HG02571 (cell line): ENCODE measurements at regions not wholly inside any gene's neighbourhood (a gene's known extent, or its start where the extent isn't known, plus 50 kb on each side); places are given as distances from the start of the nearest gene placed in this dataset.

Source experiments
- ATAC-seq: cut with Tn5 transposase; IDR thresholded peaks from one replicate; pipeline ENCODE4 v1.9.1; 2021; ENCODE audit warnings: mild to moderate bottlenecking, moderate library complexity; ENCODE audit not compliant: unreplicated experiment

DNA sequence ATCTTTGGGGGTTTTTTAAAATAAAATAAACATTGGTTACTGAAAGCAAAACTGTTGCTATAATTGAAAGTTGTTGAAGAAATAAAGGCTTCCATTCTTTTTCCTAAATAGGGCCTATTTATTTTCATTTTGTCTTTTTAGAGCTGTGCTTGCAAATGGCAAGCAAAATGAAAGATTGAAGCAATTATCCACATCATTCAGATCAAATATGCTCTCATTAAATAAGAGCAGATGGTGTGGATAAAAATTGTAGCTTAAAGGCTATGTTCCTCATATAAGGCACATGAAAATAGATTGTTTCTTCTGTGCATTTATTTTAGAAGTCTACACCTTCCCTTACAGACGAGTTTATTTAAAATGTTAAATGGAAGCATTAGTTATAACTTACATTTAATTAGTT lies 1317.7 kb downstream of the MRPL39 start:
- ATAC-seq: no peak

DNA sequence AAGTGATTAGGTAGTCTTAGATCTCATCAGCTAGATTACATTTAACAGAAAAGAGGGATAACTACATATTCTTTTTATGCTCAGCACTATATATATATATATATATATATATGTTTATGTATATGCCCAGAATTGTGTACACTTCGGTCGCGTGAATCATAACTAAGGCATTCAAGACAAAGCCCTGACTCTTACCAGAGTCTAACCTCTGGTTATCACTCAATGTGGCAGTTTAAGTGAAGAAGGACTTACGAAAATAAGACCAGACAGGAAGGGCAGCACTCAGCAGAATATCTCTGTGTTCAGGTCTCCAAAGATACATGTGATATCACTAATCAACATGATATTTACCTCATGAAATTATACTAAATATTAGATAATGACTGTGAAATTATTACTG lies 1326.7 kb downstream of the MRPL39 start:
- ATAC-seq: no peak

DNA sequence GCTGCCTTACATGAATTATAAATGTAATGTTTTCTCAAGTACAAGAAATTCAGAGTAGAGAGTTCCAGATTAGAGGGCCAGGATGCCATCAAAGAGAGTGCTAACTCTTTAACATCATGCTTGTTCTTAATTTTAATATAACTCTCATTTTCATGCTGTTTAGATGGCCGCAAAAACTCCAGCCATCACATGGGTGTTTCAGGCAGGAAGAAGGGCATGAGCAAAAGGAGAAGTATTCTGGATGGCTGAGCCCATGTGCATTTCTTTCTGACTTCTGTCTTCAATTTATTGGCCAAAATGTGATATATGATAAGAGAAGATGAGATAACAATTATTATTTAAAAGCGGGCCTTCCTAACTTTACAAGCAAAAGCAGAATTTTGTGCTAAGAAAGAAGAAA lies 1328.6 kb downstream of the MRPL39 start:
- no peak for ATAC-seq

DNA sequence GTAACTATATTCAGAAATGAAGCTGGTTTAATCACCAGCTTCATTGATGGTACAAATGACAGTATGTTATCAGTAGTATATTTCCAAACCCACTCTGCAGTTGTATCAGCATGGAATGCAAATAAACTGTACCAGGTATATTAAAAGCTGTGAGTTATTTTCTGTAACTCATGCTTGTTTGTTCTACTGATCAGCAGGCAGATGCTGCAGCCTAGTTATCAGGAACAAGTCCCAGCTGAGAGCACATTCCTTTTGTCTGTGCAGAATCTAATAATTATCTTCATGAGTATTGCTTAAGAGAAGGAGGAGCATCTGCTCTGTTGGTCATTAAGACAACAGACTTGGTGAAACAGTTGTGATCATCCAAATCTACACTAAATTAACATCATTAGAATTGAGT lies 1331.1 kb downstream of the MRPL39 start:
- no peak for ATAC-seq

DNA sequence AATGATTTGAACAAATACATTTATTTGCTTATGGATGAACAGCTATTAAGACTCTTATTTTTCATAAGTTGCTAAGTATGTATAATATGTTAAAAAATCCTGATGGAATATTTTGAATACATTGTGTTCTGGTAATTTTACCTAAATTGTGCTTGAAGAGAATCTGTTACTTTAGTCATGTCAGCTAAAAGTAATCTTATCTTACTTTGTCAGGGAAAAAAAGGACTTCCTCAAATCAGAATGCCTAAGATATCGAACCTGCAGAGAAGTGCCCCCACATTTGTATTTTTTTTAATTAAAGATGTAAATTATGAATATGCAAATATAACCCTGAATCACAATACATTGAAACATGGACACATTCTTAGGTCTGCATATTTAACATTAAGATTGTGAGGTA lies 1331.7 kb downstream of the MRPL39 start:
- no peak for ATAC-seq

DNA sequence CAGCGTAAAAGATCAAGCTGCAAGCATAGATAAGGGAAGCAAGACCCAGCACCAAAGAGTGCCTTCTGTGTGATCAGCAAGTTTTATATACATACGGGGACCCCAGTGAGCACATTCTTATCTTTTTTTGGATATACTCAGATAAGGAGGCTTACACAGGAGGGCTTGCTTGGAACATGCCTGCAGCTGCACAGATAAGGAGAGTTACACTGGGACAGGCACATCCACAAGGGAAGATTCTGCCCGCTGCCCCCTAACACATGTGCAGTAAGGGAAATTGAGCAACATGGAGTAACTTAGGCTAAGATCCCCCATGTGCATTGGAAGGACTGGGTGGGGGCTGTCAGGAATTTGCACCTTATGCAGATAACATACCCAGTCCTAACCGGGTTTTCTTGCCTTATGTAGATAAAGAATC lies 1334.8 kb downstream of the MRPL39 start:
- ATAC-seq: no peak

DNA sequence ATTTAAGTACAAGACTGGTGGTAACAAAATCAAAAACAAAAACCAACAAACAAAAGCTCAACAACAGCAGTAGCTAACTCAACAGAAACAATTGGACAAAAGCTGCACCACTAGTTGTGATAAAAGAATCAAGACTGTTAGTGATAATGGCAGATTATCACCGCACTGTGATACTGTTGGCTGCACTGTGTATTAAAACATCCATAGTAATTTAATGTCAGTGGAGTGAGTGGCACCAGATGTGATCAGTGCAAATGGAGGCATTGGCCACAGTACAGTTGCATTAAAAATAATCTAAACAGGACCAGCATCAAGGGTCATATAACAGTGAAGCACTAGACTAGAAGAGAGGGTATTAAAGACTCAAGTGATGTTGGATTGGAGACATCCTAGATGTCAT lies 1341.3 kb downstream of the MRPL39 start:
- no peak for ATAC-seq

DNA sequence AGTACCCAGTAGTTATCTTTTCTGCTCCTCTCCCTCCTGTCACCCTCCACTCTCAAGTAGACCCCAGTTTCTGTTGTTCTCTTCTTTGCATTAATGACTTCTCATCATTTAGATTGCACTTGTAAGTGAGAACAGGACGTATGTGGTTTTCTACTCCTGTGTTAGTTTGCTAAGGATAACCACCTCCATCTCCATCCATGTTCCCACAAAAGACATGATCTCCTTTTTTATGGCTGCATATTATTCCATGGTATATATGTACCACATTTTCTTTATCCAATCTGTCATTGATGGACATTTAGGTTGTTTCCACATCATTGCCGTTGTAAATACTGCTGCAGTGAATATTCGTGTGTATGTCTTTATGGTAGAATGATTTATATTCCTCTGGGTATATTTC lies 1346.5 kb downstream of the MRPL39 start:
- no peak for ATAC-seq

DNA sequence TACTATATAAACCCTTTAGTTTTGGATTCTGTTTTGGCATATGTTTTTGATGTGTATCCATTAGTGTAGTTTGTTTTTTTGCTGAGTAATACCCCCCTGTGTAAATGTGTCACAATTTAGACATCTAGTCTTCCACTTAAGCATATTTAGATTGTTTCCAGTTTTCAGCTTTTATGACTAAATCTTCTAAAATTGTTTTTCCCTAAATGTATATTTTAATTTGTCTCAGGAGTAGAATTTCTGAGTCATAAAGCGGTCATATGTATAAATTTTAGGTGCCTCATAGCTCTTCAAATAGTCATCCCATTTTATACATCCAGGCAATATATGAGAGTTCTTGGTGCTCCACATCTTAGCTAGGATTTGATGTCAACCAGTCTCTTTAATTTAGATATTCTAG lies 1348.0 kb downstream of the MRPL39 start:
- ATAC-seq: no peak

DNA sequence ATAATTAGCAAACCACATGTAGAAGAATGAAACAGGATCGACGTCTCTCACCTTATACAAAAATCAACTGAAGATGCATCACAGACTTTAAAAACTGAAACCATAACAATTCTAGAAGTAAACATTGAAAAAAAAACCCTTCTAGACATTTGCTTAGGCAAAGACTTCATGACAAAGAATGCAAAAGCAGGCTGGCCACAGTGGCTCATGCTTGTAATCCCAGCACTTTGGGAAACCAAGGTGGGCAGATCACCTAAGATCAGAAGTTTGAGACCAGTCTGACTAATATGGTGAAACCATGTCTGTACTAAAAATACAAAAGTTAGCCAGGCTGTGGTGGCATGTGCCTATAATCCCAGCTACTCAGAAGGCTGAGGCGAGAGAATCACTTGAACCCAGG lies 1351.7 kb downstream of the MRPL39 start:
- ATAC-seq: no peak

DNA sequence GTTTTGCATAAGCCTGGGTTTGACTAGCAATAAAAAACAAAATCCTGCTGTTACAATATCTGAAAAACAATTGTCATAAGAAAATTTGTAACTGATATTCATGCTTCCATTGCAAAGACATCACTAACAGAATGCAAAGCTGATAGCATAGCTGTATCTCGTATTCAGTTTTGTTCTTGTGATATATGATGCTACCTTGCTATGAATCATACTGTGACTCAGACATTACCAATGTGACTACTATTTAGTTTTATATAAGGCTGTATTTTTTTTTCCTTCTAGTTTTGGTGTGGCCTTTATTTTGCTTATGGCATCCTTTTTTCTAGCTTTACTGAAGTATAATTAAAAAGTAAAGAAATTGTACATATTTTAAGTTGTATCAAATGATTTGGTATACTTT lies 1381.8 kb downstream of the MRPL39 start:
- ATAC-seq: no peak

DNA sequence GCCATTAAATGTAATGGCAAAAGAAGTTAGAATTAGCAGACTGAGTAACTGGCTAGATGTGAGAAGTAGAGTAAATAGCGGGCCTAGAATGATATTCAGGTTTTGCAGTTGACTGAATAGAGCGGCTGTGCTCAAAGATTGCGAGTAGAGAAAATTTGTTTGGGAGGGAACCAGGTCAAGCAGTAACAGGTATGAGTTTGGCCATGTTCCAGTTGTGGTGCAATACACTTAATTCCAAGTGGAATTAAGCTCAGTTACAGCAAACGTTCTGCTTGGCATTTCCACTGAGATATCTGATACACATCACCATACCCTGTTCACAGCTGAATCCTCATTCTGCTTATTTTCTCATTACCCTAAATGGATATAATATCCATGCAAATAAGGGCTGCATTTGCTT lies 1382.9 kb downstream of the MRPL39 start:
- no peak for ATAC-seq

DNA sequence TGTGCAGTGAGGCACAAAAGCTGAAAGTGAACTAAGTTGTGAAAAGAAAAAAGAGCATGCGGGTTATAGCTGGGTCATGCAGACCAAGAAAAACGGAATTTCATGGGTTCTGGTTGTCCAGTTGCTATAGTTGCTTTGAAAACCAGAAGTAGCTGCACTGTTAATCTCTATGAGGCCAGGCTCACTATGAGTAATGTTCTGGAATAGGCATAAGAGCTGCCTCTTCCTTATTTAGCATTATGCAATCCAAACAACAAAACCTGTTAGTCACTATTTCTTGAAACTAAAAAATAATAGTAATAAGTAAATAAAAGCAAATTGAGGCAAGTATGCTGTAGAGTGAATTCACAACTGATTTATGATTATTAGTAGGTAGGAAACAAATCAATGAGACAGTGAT lies 1383.7 kb downstream of the MRPL39 start:
- ATAC-seq: no peak

DNA sequence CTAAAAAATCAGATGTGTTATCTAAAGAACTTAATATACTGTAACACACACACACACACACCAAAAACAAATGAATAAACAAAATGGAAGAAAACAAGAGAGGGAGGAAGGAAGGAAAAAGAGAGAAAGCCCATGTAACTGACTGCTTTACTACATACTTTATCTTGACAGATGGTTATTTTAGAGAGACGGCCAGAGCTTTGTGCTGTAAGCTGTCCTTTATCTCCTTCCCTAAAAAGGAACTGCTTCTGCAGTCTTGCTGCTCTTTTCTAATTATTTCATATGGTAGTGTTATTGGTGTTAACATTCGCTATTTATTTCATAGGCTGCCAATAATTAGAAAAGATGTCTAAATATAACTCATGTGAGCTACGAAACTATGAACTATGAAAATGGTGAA lies 1384.6 kb downstream of the MRPL39 start:
- ATAC-seq: no peak

DNA sequence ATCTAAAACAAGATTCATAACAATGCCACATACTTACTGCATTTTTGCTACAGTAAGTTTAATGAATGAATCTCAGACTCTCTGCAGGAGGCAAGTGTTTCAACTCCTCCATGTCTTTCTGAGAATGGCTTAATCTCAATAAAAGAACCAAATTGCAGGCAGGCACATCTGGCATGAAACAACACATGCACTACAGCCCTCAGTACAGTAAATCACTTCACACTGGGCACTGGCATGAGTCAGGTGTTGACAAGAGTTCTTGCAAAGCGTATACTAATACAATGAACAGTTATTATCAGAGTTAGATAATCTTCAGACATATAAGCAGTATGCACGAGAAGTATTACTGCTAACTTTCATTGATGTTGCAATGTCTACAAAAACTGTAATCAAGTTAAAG lies 1386.8 kb downstream of the MRPL39 start:
- ATAC-seq: no peak

DNA sequence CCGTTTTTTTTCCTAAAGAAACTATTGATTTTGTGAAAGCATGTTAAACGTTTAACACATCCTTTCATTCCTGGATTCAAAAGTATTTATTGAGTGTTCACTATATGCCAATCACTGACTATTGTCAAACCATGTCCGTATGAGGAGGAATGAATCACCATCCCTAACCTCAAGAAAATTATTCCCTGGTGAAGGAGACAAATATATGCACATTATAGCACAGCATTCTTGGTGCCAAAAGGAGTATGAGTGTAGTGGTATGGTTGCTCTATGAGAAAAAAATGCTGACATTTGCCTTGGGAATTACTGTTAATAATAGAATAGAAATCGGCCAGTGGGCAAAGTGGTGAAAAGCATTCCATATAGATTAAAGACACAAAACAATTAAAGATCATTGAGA lies 1390.1 kb downstream of the MRPL39 start:
- no peak for ATAC-seq

DNA sequence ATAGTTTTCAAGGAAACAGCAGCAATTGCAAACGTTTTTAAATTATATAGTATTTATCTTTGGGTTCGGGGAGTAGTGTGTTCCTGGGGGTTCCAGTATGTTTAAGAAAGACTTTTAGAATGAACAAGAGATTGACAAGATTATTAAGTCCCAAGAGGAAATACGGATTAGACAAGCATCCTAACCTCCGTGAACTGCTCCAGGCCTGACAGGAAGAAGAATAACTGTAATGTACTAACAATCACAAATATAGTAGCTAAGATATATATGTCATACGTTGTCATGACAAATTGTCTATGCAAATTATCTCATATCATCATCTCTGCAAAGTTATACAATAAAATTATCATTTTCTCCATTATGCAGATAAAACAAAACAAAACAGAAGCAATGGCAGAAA lies 1397.2 kb downstream of the MRPL39 start:
- ATAC-seq: no peak

DNA sequence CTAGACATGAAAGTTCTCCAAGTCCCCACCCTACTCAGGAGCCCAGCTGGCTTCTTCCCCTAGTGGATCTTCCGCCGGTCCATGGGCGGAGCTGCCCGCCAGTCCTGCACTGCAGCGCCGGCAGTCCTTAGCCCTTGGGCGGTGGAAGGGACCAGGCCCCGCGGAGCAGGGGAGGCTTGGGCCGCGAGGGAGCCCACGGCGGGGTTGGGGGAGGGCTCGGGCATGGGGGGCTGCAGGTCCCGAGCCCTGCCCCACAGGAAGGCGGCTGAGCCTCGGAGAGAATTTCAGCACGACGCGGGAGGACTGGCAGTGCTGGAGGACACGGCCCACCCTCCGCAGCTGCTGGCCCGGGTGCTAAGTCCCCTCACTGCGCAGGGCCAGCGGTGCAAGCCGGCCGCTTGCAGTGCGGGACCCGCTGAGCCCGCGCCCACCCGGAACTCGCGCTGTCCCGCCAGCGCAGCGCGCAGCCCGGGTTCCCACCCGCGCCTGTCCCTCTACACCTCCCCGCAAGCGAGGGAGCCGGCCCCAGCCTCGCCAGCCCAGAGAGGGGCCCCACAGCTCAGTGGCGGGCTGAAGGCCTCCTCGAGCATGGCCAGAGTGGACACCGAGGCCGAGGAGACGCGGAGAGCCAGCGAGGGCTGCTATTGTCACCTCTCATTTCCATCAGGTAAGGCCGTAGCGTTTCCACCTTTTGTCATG lies 1398.6 kb downstream of the MRPL39 start:
- ATAC-seq: no peak

DNA sequence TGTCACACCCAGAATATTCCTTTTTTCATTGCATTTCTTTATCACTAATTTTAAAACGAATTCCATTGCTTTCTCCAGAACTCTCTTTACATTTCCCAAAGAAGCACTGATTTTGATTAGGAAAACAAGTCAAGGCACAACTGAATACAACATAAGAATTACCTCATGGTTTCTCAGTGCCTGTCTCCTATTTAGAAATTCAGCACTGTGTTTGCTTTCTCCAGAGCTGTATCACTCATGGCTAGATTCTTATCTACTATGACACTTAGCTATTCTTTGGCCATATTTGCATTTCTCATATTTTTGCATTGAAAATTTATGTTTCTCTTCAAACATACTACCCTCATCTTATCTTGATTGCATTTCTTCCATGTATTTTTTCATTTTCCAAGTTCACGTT lies 1402.0 kb downstream of the MRPL39 start:
- ATAC-seq: no peak

DNA sequence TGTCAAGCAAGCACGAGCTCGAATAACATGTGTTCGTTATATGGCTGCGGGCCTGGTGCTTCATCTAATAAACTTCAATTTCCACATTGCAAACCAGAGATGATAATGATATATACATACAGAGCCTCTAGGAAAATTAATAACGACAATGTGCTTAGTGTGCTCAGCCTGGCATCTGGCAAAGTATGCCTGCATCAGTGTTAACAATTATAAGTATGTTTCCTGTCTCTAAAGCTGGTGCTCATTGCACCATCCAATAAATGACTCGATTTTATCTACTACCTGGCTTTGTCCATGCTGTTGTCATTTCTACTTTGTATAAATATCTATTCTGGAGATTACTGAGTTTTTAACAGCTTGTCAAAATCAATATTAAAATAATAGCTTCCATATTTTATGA lies 1402.6 kb downstream of the MRPL39 start:
- ATAC-seq: no peak

DNA sequence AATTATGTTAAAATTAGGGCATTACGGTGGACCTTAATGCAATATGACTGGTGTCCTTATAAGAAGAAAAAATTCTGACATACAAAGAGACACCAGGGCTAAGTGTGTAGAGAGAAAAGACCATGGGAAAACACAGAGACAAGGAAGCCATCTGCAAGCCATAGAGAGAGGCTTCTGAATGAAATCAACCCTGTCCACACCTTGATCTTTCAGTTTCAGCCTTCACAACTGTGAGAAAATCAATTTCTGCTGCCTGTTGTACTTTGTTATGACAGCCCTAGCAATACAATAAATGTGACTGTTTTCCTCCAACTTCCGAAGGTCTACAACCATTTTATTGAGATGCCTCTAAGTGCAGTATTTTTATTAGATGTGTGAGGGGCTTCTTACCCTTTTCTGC lies 1407.2 kb downstream of the MRPL39 start:
- ATAC-seq: no peak

DNA sequence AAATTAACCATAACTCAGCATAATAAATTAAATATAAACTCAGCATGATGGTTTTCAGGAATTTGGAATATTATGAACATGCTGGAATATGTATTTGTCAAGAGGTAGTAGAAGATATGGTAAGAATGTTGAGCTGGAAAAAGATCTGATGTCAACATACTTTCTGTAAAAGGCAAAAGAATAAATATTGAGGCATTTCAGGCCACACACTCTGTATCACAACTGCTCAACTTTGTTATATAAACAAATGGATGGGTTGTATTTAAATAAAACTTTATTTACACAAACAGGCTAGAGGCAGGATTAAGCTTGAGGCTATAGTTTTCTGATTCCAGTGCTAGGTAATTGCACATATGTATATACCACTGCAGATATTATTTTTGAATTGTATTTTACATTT lies 1409.4 kb downstream of the MRPL39 start:
- ATAC-seq: no peak

DNA sequence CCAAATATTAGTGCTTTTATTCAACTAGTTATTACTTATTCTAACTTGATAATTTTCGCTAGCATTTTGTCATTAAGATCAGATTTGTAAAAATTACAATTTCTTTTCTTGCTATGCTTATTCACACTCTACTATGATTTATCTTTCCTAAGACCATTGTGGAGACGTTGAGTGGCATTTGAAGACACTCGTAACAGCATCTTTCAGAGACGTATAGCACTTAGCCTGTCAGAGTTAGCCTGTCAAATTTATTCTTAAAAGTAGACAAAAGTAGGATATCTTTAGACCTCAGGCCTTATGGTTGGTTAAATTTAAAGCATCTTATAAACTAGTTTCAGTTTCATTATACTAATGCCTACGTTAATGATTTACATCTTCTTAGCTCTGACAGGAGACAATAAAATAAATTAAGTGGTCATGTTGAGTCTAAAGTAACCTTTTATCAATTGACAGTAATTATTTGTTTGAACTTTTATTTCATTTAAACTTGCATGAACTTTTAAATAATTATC lies 1410.1 kb downstream of the MRPL39 start:
- ATAC-seq: no peak
